LNCAP (cell line): ENCODE measurements at regions not wholly inside any gene's neighbourhood (a gene's known extent, or its start where the extent isn't known, plus 50 kb on each side); places are given as distances from the start of the nearest gene placed in this dataset.

Experiments
- CTCF ChIP-seq: fragments of 450-650 bp; IDR thresholded peaks from 2 replicates; pipeline ENCODE4 v1.5.1; 2017; ENCODE audit warnings: mild to moderate bottlenecking

GRCh38 chr6:28696682-28697081 is 171.0 kb downstream of the GPX5 start:
- TF ChIP-seq CTCF, result no peak

- no peak for TF ChIP-seq CTCF
These were observed 182.0 kb downstream of the GPX5 start for GRCh38 chr6:28707387-28708282.

GRCh38 chr6:28709478-28710349 is 184.0 kb downstream of the GPX5 start:
- TF ChIP-seq CTCF, result no peak

- no peak for TF ChIP-seq CTCF
These were observed 184.9 kb downstream of the GPX5 start for GRCh38 chr6:28710466-28711191.

GRCh38 chr6:28711325-28711724 is 185.6 kb downstream of the GPX5 start:
- no peak for TF ChIP-seq CTCF

- no peak for TF ChIP-seq CTCF
These were observed 186.2 kb downstream of the GPX5 start for GRCh38 chr6:28711788-28712341.

- TF ChIP-seq CTCF, result no peak
These were observed 187.3 kb downstream of the GPX5 start for GRCh38 chr6:28712982-28713381.
